HG02852 (cell line): ENCODE measurements at regions not wholly inside any gene's neighbourhood (a gene's known extent, or its start where the extent isn't known, plus 50 kb on each side); places are given as distances from the start of the nearest gene placed in this dataset.
"Not testable (repeated sequence)": the region's sequence is repeated elsewhere in the genome, so short reads cannot be mapped to it uniquely, and the experiment has no call there.

Experiments used
- ATAC-seq: cut with Tn5 transposase; IDR thresholded peaks from one replicate; pipeline ENCODE4 v1.9.1; 2021; ENCODE audit warnings: mild to moderate bottlenecking, moderate library complexity; ENCODE audit not compliant: unreplicated experiment

GRCh38 chr3:67145738-67146137 lies 147.6 kb downstream of the KBTBD8 start:
- ATAC-seq = no peak

DNA sequence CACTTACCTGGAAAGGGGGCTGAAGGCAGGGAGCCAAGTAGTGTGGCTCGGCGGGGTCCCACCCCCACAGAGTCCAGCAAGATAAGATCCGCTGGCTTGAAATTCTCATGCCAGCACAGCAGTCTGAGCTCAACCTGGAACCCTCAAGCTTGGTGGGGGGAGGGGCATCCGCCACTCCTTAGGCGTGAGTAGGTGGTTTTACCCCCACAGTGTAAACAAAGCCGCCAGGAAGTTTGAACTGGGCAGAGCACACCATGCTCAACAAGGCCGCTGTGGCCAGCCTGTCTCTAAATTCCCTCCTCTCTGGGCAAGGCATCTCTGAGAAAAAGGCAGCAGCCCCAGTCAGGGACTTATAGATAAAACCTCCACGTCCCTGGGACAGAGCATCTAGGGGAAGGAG lies 156.3 kb downstream of the KBTBD8 start:
- no peak for ATAC-seq

DNA sequence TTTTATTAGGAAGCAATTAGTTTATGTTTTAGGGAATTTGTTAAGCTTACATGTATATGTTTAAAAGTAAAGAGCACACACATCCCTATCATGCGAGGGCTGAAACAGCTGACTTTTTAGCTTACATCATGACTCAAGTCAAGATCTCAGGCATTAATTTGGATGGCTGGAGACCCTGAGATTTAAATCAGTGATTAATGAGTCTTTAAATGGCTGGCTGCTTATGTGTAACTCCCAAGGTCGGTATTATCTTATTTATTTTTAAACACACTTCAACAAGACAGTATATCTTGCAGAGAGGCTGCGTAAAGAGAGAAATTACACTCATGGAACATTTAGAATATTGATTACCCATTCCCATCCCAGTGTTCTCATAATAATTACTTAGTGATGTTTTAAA lies 169.4 kb downstream of the KBTBD8 start:
- no peak for ATAC-seq

DNA sequence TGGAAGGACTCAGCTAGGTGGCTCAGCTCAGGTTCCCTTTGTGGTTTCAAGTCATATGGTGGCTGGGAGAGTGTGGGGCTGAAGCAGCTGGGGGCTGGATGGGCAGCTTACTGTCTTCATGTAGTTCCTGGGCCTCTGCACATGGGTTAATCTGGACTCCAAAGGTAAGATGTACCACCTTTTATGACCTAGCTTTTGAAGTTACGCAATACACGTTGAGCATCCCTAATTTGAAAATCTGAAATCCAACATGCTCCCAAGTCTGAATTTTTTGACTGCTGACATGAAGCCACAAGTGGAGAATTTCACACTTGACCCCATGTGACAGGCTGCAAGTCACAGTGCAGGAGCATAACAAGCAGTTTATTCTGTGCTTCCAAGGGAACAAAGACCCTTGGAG lies 173.7 kb downstream of the KBTBD8 start:
- no peak for ATAC-seq

DNA sequence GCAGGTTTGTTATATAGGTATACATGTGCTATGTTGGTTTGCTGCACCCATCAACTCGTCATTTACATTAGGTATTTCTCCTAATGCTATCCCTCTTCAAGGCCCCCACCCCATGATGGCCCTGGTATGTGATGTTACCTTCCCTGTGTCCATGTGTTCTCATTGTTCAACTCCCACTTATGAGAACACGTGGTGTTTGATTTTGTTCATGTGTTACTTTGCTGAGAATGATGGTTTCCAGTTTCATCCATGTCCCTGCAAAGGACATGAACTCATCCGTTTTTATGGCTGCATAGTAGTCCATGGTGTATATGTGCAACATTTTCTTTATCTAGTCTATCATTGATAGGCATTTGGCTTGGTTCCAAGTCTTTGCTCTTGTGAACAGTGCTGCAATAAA lies 175.0 kb downstream of the KBTBD8 start:
- not testable (repeated sequence) for ATAC-seq

DNA sequence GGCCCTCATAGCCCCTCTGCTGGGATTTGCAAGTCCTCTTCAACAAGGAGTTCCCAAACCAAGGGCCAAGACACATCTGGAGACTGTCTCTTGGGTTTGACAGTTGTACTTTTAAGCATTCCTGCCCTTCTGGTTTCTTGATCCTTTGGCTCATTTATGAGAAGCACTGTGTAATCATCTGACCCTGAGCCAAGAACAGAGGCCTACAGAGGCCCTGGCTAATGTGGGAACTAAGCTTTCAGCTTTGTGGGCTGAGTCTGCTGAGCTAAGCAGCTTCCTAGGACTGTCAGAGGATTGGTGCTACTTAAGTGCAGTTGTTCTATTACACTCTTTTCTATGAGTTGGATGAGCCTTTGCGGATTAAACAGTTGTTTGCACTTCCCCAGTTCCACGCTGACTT lies 178.3 kb downstream of the KBTBD8 start:
- ATAC-seq = no peak

GRCh38 chr3:67192466-67192865 lies 194.4 kb downstream of the KBTBD8 start:
- ATAC-seq = no peak

GRCh38 chr3:67196677-67197076 lies 198.6 kb downstream of the KBTBD8 start:
- ATAC-seq = no peak

- ATAC-seq = no peak
Measured at GRCh38 chr3:67198374-67198773, 200.3 kb downstream of the KBTBD8 start.

GRCh38 chr3:67200618-67201017 lies 202.5 kb downstream of the KBTBD8 start:
- no peak for ATAC-seq

DNA sequence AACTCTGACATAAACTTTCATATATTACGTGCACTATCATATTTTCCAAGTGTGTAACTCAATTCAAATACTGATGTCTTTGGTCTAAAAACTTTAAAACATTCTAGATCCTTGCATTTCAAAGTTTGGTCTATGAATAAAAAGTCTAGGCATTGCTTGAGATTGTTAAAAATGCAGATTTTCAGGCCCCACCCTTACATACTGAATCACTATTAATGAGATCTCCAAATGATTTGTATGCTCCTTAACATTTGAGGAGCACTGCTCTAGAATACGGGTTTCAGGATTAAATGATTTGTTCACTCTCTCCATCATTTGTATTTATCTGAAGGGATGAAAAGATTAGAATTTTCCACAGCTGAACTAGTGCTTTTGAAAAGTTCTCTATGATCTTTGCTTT lies 202.9 kb downstream of the KBTBD8 start:
- no peak for ATAC-seq

DNA sequence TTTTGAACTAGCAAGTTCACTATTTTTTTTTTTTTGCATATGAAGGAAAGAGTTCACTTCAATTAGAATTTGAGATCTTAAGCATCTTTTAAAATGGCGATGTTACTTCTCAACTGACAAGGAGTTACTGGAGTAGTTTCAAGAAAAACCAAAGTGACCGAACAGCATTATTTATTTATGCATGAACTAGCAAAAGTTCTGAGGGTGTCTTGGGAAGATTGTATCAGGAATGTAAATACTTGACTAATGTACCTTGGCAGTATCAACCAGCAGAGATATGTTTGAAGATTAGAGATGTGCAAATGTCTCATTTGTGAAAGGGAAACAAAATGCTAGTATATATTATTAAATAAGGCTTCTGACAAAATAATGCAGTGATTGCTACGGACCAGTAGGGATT lies 203.9 kb downstream of the KBTBD8 start:
- no peak for ATAC-seq

GRCh38 chr3:67204951-67205350 lies 206.8 kb downstream of the KBTBD8 start:
- no peak for ATAC-seq

GRCh38 chr3:67215690-67216089 lies 217.6 kb downstream of the KBTBD8 start:
- no peak for ATAC-seq

DNA sequence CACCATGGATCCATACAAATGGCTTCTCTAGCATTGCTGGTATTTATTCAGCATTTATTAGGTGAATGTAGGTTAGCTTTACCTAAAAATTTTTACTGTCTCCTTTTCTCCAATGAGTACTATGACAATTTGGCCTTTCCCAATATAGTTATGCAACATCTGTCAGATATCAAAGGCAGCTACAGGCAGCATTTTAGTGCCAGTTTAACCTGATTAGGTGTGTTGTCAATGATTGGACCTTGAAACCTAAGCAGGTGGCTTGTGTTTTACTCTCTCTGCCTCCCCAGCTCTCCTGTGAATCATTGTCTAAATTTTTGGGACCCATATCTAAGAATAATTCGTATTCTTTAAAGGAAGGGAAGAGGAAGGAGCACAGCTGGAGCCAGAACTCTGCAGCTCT lies 228.9 kb downstream of the KBTBD8 start:
- ATAC-seq = no peak

DNA sequence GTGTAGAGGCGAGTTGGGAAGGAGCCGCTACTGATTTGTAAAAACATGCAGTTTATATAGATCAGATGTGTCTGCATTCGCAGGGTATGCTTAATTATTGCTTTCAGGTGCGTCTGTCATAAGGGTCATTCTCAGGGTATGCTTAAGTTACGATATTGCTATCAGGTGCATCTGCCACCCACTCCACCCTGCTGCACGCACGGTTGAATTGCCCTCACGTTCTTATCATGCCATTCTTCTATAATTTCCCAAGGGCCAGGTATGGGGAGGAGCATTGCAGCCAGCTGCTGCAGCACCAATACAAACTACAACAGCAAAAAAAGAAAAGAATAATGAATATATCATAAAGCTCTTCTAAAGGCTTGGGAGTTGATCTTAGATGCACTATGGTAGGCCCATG lies 230.0 kb downstream of the KBTBD8 start:
- no peak for ATAC-seq

DNA sequence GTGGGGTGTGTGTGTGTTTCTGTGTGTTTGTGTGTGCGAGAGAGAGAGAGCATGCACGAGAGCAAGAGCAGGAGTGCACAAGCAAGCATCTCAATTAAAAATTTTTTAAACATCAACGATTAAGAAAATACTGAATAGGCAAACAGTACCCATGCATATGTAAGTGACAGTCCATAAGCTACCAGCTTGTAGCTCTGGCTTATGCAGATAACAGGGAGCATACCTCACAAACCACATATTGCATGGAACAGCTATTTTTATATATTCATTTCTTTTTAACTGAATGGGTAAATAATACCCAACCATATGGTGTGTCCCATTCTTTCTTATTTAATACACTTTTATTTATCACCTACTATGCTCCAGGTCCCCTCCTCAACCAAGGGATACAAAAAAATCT lies 234.5 kb downstream of the KBTBD8 start:
- no peak for ATAC-seq

DNA sequence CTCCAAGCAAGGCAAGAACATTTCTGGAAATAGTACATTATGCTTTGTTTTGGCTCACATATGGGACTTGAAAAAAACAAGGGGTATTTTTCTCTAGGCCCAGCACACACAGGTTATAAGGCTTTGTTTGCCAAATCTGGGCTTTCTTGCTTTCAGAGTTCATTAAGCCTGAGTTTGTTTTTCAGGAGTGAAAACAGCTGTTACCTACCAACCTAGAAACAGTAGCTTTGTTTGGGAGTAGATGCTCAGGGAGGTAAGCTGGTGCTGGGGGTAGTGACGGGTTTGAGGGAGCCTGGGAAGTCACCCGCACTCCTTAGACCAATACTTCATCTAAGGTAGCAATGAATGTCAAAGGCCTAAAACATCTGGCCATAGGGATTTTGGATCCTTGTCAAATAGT lies 241.2 kb downstream of the KBTBD8 start:
- ATAC-seq = no peak

- no peak for ATAC-seq
Measured at GRCh38 chr3:67241084-67241483, 243.0 kb downstream of the KBTBD8 start.

GRCh38 chr3:67244130-67244529 lies 246.0 kb downstream of the KBTBD8 start:
- no peak for ATAC-seq

GRCh38 chr3:67245545-67245944 lies 247.4 kb downstream of the KBTBD8 start:
- no peak for ATAC-seq

GRCh38 chr3:67248726-67249125 lies 250.6 kb downstream of the KBTBD8 start:
- ATAC-seq = no peak

DNA sequence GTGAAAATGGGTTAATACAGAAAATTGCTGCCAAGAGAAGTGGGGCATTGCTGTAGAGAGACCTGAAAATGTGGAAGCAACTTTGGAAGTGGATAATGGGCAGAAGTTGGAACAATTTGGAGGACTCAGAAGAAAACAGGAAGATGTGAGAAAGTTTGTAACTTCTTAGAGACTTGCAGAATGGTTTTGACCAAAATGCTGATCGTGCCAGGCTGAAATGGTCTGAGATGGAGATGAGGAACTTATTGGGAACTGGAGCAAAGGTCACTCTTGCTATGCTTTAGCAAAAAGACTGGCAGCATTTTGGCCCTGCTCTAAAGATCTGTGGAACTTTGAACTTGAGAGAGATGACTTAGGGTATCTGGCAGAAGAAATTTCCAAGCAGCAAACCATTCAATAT lies 254.8 kb downstream of the KBTBD8 start:
- not testable (repeated sequence) for ATAC-seq
